ENCODE measurements at regions not wholly inside any gene's neighbourhood (a gene's known extent, or its start where the extent isn't known, plus 50 kb on each side); places are given as distances from the start of the nearest gene placed in this dataset.

- H3K4me1 ChIP-seq (ENCODE audit: insufficient read depth, low read length): no peaks in the 10 kb centered on the region
- no peaks in the 10 kb centered on the region for H3K27me3 ChIP-seq (ENCODE audit: insufficient read depth, low read length)
- H3K9me3 ChIP-seq (ENCODE audit: insufficient read depth, low read depth, low read length): no peaks in the 10 kb centered on the region
- H3K9ac ChIP-seq (ENCODE audit: low read depth, low read length): no peak overlapping the region
- WGBS: 52% methylated on average over 3 of the region's 3 CpGs
- no peak overlapping the region for H3K4me3 ChIP-seq (ENCODE audit: low read length)
- H3K27ac ChIP-seq (ENCODE audit: low read depth, low read length): no peak overlapping the region
- no peaks in the 10 kb centered on the region for H3K36me3 ChIP-seq (ENCODE audit: insufficient read depth, low read length)
Observed at GRCh38 chrY:8336112-8336774, 1001.0 kb upstream of the TSPY4 start.

- no peaks in the 10 kb centered on the region for H3K36me3 ChIP-seq (ENCODE audit: insufficient read depth, low read length)
- H3K9me3 ChIP-seq (ENCODE audit: insufficient read depth, low read depth, low read length): no peaks in the 10 kb centered on the region
- no peak overlapping the region for H3K9ac ChIP-seq (ENCODE audit: low read depth, low read length)
- H3K4me3 ChIP-seq (ENCODE audit: low read length): no peak overlapping the region
- H3K27ac ChIP-seq (ENCODE audit: low read depth, low read length): no peak overlapping the region
- H3K4me1 ChIP-seq (ENCODE audit: insufficient read depth, low read length): no peaks in the 10 kb centered on the region
- H3K27me3 ChIP-seq (ENCODE audit: insufficient read depth, low read length): no peaks in the 10 kb centered on the region
- WGBS: 94% methylated on average over 2 of the region's 2 CpGs
Observed at GRCh38 chrY:8341000-8341399, 996.3 kb upstream of the TSPY4 start.

- WGBS: 85% methylated on average over 2 of the region's 2 CpGs
- H3K36me3 ChIP-seq (ENCODE audit: insufficient read depth, low read length): no peaks in the 10 kb centered on the region
- H3K9ac ChIP-seq (ENCODE audit: low read depth, low read length): no peak overlapping the region
- no peaks in the 10 kb centered on the region for H3K4me1 ChIP-seq (ENCODE audit: insufficient read depth, low read length)
- H3K9me3 ChIP-seq (ENCODE audit: insufficient read depth, low read depth, low read length): no peaks in the 10 kb centered on the region
- no peaks in the 10 kb centered on the region for H3K27me3 ChIP-seq (ENCODE audit: insufficient read depth, low read length)
- H3K4me3 ChIP-seq (ENCODE audit: low read length): no peak overlapping the region
- H3K27ac ChIP-seq (ENCODE audit: low read depth, low read length): no peak overlapping the region
Observed at GRCh38 chrY:8342173-8342572, 995.1 kb upstream of the TSPY4 start.

GRCh38 chrY:8351241-8351640 is 986.0 kb upstream of the TSPY4 start:
- Histone ChIP-seq H3K4me3 (ENCODE audit: low read length) (no peak overlapping the region), H3K9me3 (ENCODE audit: insufficient read depth, low read depth, low read length) (no peaks in the 10 kb centered on the region), H3K36me3 (ENCODE audit: insufficient read depth, low read length) (no peaks in the 10 kb centered on the region), H3K4me1 (ENCODE audit: insufficient read depth, low read length) (no peaks in the 10 kb centered on the region), H3K9ac (ENCODE audit: low read depth, low read length) (no peak overlapping the region), H3K27ac (ENCODE audit: low read depth, low read length) (no peak overlapping the region), H3K27me3 (ENCODE audit: insufficient read depth, low read length) (no peaks in the 10 kb centered on the region)
- 78% methylated on average over 1 of the region's 1 CpG for WGBS

GRCh38 chrY:8352201-8352600 is 985.1 kb upstream of the TSPY4 start:
- H3K27me3 ChIP-seq (ENCODE audit: insufficient read depth, low read length): no peaks in the 10 kb centered on the region
- no peaks in the 10 kb centered on the region for H3K4me1 ChIP-seq (ENCODE audit: insufficient read depth, low read length)
- H3K9ac ChIP-seq (ENCODE audit: low read depth, low read length): no peak overlapping the region
- no peak overlapping the region for H3K4me3 ChIP-seq (ENCODE audit: low read length)
- H3K27ac ChIP-seq (ENCODE audit: low read depth, low read length): no peak overlapping the region
- H3K9me3 ChIP-seq (ENCODE audit: insufficient read depth, low read depth, low read length): no peaks in the 10 kb centered on the region
- WGBS: 74% methylated on average over 2 of the region's 2 CpGs
- H3K36me3 ChIP-seq (ENCODE audit: insufficient read depth, low read length): no peaks in the 10 kb centered on the region

- Histone ChIP-seq H3K36me3 (ENCODE audit: insufficient read depth, low read length) (no peaks in the 10 kb centered on the region), H3K27ac (ENCODE audit: low read depth, low read length) (no peak overlapping the region), H3K9ac (ENCODE audit: low read depth, low read length) (no peak overlapping the region), H3K4me1 (ENCODE audit: insufficient read depth, low read length) (no peaks in the 10 kb centered on the region), H3K4me3 (ENCODE audit: low read length) (no peak overlapping the region), H3K9me3 (ENCODE audit: insufficient read depth, low read depth, low read length) (no peaks in the 10 kb centered on the region), H3K27me3 (ENCODE audit: insufficient read depth, low read length) (no peaks in the 10 kb centered on the region)
Observed at GRCh38 chrY:8358161-8358560, 979.1 kb upstream of the TSPY4 start.

- WGBS: 71% methylated on average over 3 of the region's 3 CpGs
- no peak overlapping the region for H3K4me3 ChIP-seq (ENCODE audit: low read length)
- H3K9ac ChIP-seq (ENCODE audit: low read depth, low read length): no peak overlapping the region
Observed at GRCh38 chrY:8361715-8362114, 975.5 kb upstream of the TSPY4 start.

GRCh38 chrY:8377491-8377890 is 959.8 kb upstream of the TSPY4 start:
- Histone ChIP-seq H3K27me3 (ENCODE audit: insufficient read depth, low read length) (no peaks in the 10 kb centered on the region), H3K9me3 (ENCODE audit: insufficient read depth, low read depth, low read length) (0 out of 2 replicates have a peak, but pooled peaks cover 7% of the 10 kb centered on the region), H3K4me1 (ENCODE audit: insufficient read depth, low read length) (no peaks in the 10 kb centered on the region), H3K9ac (ENCODE audit: low read depth, low read length) (no peak overlapping the region), H3K4me3 (ENCODE audit: low read length) (no peak overlapping the region), H3K36me3 (ENCODE audit: insufficient read depth, low read length) (no peaks in the 10 kb centered on the region), H3K27ac (ENCODE audit: low read depth, low read length) (no peak overlapping the region)
- WGBS: 27% methylated on average over 1 of the region's 3 CpGs

More at GRCh38 chrY:8361715-8362114, 975.5 kb upstream of the TSPY4 start:
- Histone ChIP-seq H3K27me3 (ENCODE audit: insufficient read depth, low read length) (no peaks in the 10 kb centered on the region), H3K9me3 (ENCODE audit: insufficient read depth, low read depth, low read length) (no peaks in the 10 kb centered on the region), H3K4me1 (ENCODE audit: insufficient read depth, low read length) (no peaks in the 10 kb centered on the region), H3K27ac (ENCODE audit: low read depth, low read length) (no peak overlapping the region), H3K36me3 (ENCODE audit: insufficient read depth, low read length) (no peaks in the 10 kb centered on the region)

GRCh38 chrY:8379800-8380199 is 957.5 kb upstream of the TSPY4 start:
- Histone ChIP-seq H3K36me3 (ENCODE audit: insufficient read depth, low read length) (no peaks in the 10 kb centered on the region), H3K9ac (ENCODE audit: low read depth, low read length) (no peak overlapping the region), H3K27me3 (ENCODE audit: insufficient read depth, low read length) (no peaks in the 10 kb centered on the region), H3K27ac (ENCODE audit: low read depth, low read length) (no peak overlapping the region), H3K4me3 (ENCODE audit: low read length) (no peak overlapping the region), H3K4me1 (ENCODE audit: insufficient read depth, low read length) (no peaks in the 10 kb centered on the region), H3K9me3 (ENCODE audit: insufficient read depth, low read depth, low read length) (0 out of 2 replicates have a peak, but pooled peaks cover 7% of the 10 kb centered on the region)
- WGBS: 85% methylated on average over 3 of the region's 3 CpGs

- Histone ChIP-seq H3K9me3 (ENCODE audit: insufficient read depth, low read depth, low read length) (0 out of 2 replicates have a peak, but pooled peaks cover 7% of the 10 kb centered on the region), H3K4me1 (ENCODE audit: insufficient read depth, low read length) (no peaks in the 10 kb centered on the region), H3K9ac (ENCODE audit: low read depth, low read length) (no peak overlapping the region), H3K36me3 (ENCODE audit: insufficient read depth, low read length) (no peaks in the 10 kb centered on the region), H3K4me3 (ENCODE audit: low read length) (no peak overlapping the region), H3K27me3 (ENCODE audit: insufficient read depth, low read length) (no peaks in the 10 kb centered on the region), H3K27ac (ENCODE audit: low read depth, low read length) (no peak overlapping the region)
- WGBS: 70% methylated on average over 3 of the region's 4 CpGs
Observed at GRCh38 chrY:8381425-8381824, 955.8 kb upstream of the TSPY4 start.

GRCh38 chrY:8386053-8386452 is 951.2 kb upstream of the TSPY4 start:
- H3K9ac ChIP-seq (ENCODE audit: low read depth, low read length): no peak overlapping the region
- H3K36me3 ChIP-seq (ENCODE audit: insufficient read depth, low read length): no peaks in the 10 kb centered on the region
- no peak overlapping the region for H3K27ac ChIP-seq (ENCODE audit: low read depth, low read length)
- H3K4me3 ChIP-seq (ENCODE audit: low read length): no peak overlapping the region
- 71% methylated on average over 1 of the region's 1 CpG for WGBS
- no peaks in the 10 kb centered on the region for H3K27me3 ChIP-seq (ENCODE audit: insufficient read depth, low read length)
- H3K9me3 ChIP-seq (ENCODE audit: insufficient read depth, low read depth, low read length): 0 out of 2 replicates have a peak, but pooled peaks cover 7% of the 10 kb centered on the region
- no peaks in the 10 kb centered on the region for H3K4me1 ChIP-seq (ENCODE audit: insufficient read depth, low read length)

- no peak overlapping the region for H3K27ac ChIP-seq (ENCODE audit: low read depth, low read length)
- peaks cover 7% of the 10 kb centered on the region; the same call in 1 of the 2 replicates for H3K9me3 ChIP-seq (ENCODE audit: insufficient read depth, low read depth, low read length)
- no peak overlapping the region for H3K4me3 ChIP-seq (ENCODE audit: low read length)
- H3K9ac ChIP-seq (ENCODE audit: low read depth, low read length): no peak overlapping the region
- no peaks in the 10 kb centered on the region for H3K4me1 ChIP-seq (ENCODE audit: insufficient read depth, low read length)
- H3K36me3 ChIP-seq (ENCODE audit: insufficient read depth, low read length): no peaks in the 10 kb centered on the region
- H3K27me3 ChIP-seq (ENCODE audit: insufficient read depth, low read length): no peaks in the 10 kb centered on the region
Observed at GRCh38 chrY:8388512-8388911, 948.8 kb upstream of the TSPY4 start.

Measured in HUES64 (cell line).